ENCODE measurements at regions not wholly inside any gene's neighbourhood (a gene's known extent, or its start where the extent isn't known, plus 50 kb on each side); places are given as distances from the start of the nearest gene placed in this dataset.

DNA sequence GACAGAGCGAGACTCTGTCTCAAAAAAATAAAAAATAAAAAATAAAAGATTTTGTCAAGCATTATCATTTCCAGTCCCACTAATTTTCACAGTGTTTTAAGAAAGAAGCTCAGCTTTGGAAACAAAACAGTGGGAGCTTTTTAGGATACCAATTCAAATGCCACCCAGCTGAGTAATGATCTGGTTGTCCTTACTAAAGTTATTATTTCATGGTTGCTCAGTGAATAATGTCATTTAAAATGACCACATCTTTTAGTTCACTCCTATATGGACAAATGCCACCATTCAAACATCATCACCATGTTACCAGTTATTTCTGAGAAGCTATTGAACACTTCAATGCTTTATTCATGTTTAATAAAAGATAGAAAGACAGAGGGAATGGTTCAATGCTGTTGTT lies 365.0 kb downstream of the CCER1 start:
- H2AFZ ChIP-seq (ENCODE audit: low read depth, low read length), result no peak overlapping the region

DNA sequence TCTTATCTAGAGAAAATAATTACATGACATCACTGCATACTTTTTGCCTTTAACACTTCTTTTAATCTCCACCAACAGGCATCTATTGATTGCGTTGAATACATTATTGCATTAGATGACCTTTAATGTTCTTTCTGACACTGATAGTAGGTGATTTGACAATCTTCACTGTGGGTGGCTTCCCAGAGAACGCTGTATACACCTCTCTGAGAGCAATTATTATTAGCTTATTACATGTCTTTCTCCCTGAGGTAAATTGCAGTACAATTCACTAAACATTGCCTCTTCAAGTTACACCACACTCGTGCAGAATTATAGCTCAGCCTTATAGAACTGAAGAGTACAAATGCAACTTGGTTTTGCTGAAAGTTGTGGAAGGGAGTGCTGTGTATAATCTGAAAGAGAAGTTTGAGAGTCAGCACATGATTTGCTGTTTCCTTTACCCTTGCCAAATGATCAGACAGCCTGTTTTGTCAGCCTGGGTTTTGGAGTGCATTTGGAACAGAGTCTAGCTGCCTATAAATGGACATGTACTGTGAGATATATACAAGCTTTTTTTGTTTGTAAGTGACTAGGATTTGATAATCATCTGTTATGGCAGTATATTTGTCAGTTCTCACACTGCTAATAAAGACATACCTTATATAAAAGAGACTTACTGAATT lies 369.2 kb downstream of the CCER1 start:
- no peak overlapping the region for H3K4me3 ChIP-seq (ENCODE audit: low read length)
- TF ChIP-seq POLR2AphosphoS5 (IDR thresholded peaks at IDR 0.05), result peak; percentile 33
- TF ChIP-seq, protein P1, sequence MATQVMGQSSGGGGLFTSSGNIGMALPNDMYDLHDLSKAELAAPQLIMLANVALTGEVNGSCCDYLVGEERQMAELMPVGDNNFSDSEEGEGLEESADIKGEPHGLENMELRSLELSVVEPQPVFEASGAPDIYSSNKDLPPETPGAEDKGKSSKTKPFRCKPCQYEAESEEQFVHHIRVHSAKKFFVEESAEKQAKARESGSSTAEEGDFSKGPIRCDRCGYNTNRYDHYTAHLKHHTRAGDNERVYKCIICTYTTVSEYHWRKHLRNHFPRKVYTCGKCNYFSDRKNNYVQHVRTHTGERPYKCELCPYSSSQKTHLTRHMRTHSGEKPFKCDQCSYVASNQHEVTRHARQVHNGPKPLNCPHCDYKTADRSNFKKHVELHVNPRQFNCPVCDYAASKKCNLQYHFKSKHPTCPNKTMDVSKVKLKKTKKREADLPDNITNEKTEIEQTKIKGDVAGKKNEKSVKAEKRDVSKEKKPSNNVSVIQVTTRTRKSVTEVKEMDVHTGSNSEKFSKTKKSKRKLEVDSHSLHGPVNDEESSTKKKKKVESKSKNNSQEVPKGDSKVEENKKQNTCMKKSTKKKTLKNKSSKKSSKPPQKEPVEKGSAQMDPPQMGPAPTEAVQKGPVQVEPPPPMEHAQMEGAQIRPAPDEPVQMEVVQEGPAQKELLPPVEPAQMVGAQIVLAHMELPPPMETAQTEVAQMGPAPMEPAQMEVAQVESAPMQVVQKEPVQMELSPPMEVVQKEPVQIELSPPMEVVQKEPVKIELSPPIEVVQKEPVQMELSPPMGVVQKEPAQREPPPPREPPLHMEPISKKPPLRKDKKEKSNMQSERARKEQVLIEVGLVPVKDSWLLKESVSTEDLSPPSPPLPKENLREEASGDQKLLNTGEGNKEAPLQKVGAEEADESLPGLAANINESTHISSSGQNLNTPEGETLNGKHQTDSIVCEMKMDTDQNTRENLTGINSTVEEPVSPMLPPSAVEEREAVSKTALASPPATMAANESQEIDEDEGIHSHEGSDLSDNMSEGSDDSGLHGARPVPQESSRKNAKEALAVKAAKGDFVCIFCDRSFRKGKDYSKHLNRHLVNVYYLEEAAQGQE (IDR thresholded peaks at IDR 0.05; ENCODE audit: borderline replicate concordance), result no peak
- TF ChIP-seq SMC3 (conservative IDR thresholded peaks at IDR 0.05; ENCODE audit: poor library complexity), result no peak
- TF ChIP-seq EP300 (conservative IDR thresholded peaks at IDR 0.05; ENCODE audit: poor library complexity, severe bottlenecking), result peak; percentile 69

More for the DNA sequence above, 365.0 kb downstream of the CCER1 start:
- H3K36me3 ChIP-seq (ENCODE audit: insufficient read depth, low read length), result no peaks in the 10 kb centered on the region
- no peaks in the 10 kb centered on the region for H4K20me1 ChIP-seq (ENCODE audit: insufficient read depth)
- no peak overlapping the region for H3K4me2 ChIP-seq (ENCODE audit: low read length)
- no peaks in the 10 kb centered on the region for H3K9me2 ChIP-seq (ENCODE audit: insufficient read depth, low read length)
- no peak overlapping the region for H3K4me3 ChIP-seq (ENCODE audit: low read length)
- no peaks in the 10 kb centered on the region for H3K27me3 ChIP-seq (ENCODE audit: insufficient read depth, low read depth, low read length)
- H3K79me2 ChIP-seq (replicated peaks; ENCODE audit: insufficient read depth, low read length), result no peaks in the 10 kb centered on the region
- no peak for TF ChIP-seq EP300 (conservative IDR thresholded peaks at IDR 0.05; ENCODE audit: poor library complexity, severe bottlenecking)
- TF ChIP-seq, protein P2, sequence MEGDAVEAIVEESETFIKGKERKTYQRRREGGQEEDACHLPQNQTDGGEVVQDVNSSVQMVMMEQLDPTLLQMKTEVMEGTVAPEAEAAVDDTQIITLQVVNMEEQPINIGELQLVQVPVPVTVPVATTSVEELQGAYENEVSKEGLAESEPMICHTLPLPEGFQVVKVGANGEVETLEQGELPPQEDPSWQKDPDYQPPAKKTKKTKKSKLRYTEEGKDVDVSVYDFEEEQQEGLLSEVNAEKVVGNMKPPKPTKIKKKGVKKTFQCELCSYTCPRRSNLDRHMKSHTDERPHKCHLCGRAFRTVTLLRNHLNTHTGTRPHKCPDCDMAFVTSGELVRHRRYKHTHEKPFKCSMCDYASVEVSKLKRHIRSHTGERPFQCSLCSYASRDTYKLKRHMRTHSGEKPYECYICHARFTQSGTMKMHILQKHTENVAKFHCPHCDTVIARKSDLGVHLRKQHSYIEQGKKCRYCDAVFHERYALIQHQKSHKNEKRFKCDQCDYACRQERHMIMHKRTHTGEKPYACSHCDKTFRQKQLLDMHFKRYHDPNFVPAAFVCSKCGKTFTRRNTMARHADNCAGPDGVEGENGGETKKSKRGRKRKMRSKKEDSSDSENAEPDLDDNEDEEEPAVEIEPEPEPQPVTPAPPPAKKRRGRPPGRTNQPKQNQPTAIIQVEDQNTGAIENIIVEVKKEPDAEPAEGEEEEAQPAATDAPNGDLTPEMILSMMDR (IDR thresholded peaks at IDR 0.05; ENCODE audit: poor library complexity, severe bottlenecking), result no peak
- TF ChIP-seq SMC3 (conservative IDR thresholded peaks at IDR 0.05; ENCODE audit: poor library complexity), result no peak
- no peak for TF ChIP-seq POLR2AphosphoS5 (IDR thresholded peaks at IDR 0.05)
- TF ChIP-seq EZH2 (IDR thresholded peaks at IDR 0.05; ENCODE audit: borderline replicate concordance, insufficient read depth, low read length, poor library complexity, severe bottlenecking), result no peak
- TF ChIP-seq, protein P1 (IDR thresholded peaks at IDR 0.05; ENCODE audit: borderline replicate concordance), result no peak
- no peak for TF ChIP-seq RAD21 (conservative IDR thresholded peaks at IDR 0.05)
- no peak for TF ChIP-seq TAF1 (IDR thresholded peaks at IDR 0.05; ENCODE audit: low read depth)
- no peak for TF ChIP-seq MXI1 (conservative IDR thresholded peaks at IDR 0.05; ENCODE audit: poor library complexity, severe bottlenecking)
- H3K27ac ChIP-seq (ENCODE audit: low read length), result no peak overlapping the region
- no peaks in the 10 kb centered on the region for H3K9me3 ChIP-seq (ENCODE audit: low read length)
- H3F3A ChIP-seq (ENCODE audit: insufficient read depth, low read length, poor library complexity, severe bottlenecking), result no peaks in the 10 kb centered on the region
- no peak overlapping the region for H3K9ac ChIP-seq (ENCODE audit: low read length)

More for the DNA sequence above, 369.2 kb downstream of the CCER1 start:
- H4K20me1 ChIP-seq (ENCODE audit: insufficient read depth), result no peaks in the 10 kb centered on the region
- H3F3A ChIP-seq (ENCODE audit: insufficient read depth, low read length, poor library complexity, severe bottlenecking), result no peaks in the 10 kb centered on the region
- H3K27me3 ChIP-seq (ENCODE audit: insufficient read depth, low read depth, low read length), result no peaks in the 10 kb centered on the region
- H3K9me2 ChIP-seq (ENCODE audit: insufficient read depth, low read length), result no peaks in the 10 kb centered on the region
- H3K27ac ChIP-seq (ENCODE audit: low read length), result peak overlapping the region; percentile 17
- no peak overlapping the region for H3K4me2 ChIP-seq (ENCODE audit: low read length)
- no peaks in the 10 kb centered on the region for H3K9me3 ChIP-seq (ENCODE audit: low read length)
- H3K79me2 ChIP-seq (replicated peaks; ENCODE audit: insufficient read depth, low read length), result no peaks in the 10 kb centered on the region
- H3K9ac ChIP-seq (ENCODE audit: low read length), result no peak overlapping the region
- H3K36me3 ChIP-seq (ENCODE audit: insufficient read depth, low read length), result no peaks in the 10 kb centered on the region
- H2AFZ ChIP-seq (ENCODE audit: low read depth, low read length), result no peak overlapping the region

Measured in neural cell (in vitro differentiated cells).